Esophagus squamous epithelium (tissue), 4 donors: ENCODE measurements at regions not wholly inside any gene's neighbourhood (a gene's known extent, or its start where the extent isn't known, plus 50 kb on each side); places are given as distances from the start of the nearest gene placed in this dataset.

ENCODE experiments used
- CTCF ChIP-seq, 6 experiments: fragments of 450-650 bp in 4 of 6; fragments of 200-600 bp in 2 of 6; sonication (generic) in 2 of 6; IDR thresholded peaks; one replicate each; pipeline ENCODE4 v1.5.1; 2016 to 2019; ENCODE audit warnings: antibody characterized with exemption in 6 of 6, mild to moderate bottlenecking in 4 of 6, moderate library complexity in 4 of 6
- POLR2A ChIP-seq, 4 donors: fragments of 450-650 bp; IDR thresholded peaks; one replicate each; pipeline ENCODE4 v1.6.1; 2017; ENCODE audit warnings: antibody characterized with exemption in 4 of 4, mild to moderate bottlenecking in 4 of 4, moderate library complexity in 3 of 4

GRCh38 chr6:19087296-19087695, 700.1 kb downstream of the RNF144B start:
- TF ChIP-seq CTCF (IDR thresholded peaks at IDR 0.05) (no peak), POLR2A (IDR thresholded peaks at IDR 0.05) (no peak)
